PFSK-1 (cell line): ENCODE measurements at regions not wholly inside any gene's neighbourhood (a gene's known extent, or its start where the extent isn't known, plus 50 kb on each side); places are given as distances from the start of the nearest gene placed in this dataset.

Experiments used
- POLR2AphosphoS5 ChIP-seq: IDR thresholded peaks from 2 replicates; pipeline ENCODE4 v1.6.1; 2012; ENCODE audit warnings: low read depth, mild to moderate bottlenecking, control low read depth, low read length, moderate library complexity
- SIN3A ChIP-seq: IDR thresholded peaks from 2 replicates; pipeline ENCODE4 v1.6.1; 2012; ENCODE audit warnings: mild to moderate bottlenecking, low read length, moderate library complexity, borderline replicate concordance; ENCODE audit not compliant: insufficient read depth
- TF ChIP-seq, protein P1 (sequence below), 2 experiments: IDR thresholded peaks; 2 replicates each; pipeline versions ENCODE4 v1.6.1 to v1.8.0; 2011 to 2012; ENCODE audit warnings: low read depth in 2 of 2, low read length in 2 of 2, control low read depth in 1 of 2, inconsistent platforms in 1 of 2, mild to moderate bottlenecking in 1 of 2, moderate library complexity in 1 of 2; ENCODE audit not compliant: insufficient read depth in 1 of 2

DNA sequence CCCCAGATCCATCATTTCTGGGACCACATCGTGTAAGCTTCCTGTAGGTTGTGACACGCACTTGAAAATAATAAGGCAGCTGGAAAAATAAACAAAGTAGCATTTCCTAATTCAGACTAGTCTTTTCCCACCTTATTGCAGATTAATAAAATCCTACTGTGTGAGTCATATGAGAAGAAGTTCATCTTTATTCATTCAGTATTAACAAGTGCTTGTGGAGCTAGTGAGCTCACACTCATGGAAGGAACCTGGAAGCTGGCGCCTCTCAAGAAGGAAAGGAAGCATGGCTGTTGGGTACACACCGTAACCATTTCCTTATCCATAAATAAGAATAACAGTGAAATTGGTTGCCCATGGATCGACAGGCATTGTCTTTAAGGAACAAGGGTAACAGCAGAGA, 152.6 kb upstream of the PFKP start:
- TF ChIP-seq POLR2AphosphoS5 (no peak), SIN3A (no peak)
- TF ChIP-seq, protein P1, sequence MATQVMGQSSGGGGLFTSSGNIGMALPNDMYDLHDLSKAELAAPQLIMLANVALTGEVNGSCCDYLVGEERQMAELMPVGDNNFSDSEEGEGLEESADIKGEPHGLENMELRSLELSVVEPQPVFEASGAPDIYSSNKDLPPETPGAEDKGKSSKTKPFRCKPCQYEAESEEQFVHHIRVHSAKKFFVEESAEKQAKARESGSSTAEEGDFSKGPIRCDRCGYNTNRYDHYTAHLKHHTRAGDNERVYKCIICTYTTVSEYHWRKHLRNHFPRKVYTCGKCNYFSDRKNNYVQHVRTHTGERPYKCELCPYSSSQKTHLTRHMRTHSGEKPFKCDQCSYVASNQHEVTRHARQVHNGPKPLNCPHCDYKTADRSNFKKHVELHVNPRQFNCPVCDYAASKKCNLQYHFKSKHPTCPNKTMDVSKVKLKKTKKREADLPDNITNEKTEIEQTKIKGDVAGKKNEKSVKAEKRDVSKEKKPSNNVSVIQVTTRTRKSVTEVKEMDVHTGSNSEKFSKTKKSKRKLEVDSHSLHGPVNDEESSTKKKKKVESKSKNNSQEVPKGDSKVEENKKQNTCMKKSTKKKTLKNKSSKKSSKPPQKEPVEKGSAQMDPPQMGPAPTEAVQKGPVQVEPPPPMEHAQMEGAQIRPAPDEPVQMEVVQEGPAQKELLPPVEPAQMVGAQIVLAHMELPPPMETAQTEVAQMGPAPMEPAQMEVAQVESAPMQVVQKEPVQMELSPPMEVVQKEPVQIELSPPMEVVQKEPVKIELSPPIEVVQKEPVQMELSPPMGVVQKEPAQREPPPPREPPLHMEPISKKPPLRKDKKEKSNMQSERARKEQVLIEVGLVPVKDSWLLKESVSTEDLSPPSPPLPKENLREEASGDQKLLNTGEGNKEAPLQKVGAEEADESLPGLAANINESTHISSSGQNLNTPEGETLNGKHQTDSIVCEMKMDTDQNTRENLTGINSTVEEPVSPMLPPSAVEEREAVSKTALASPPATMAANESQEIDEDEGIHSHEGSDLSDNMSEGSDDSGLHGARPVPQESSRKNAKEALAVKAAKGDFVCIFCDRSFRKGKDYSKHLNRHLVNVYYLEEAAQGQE (IDR thresholded peaks at IDR 0.05; ENCODE audit: insufficient read depth in 1 of 2, low read depth in 2 of 2, low read length in 2 of 2), result no peak
